K562 (cell line): ENCODE measurements at regions not wholly inside any gene's neighbourhood (a gene's known extent, or its start where the extent isn't known, plus 50 kb on each side); places are given as distances from the start of the nearest gene placed in this dataset.

Experiments
- CTCF ChIP-seq, 3 experiments: IDR thresholded peaks in 2 of 3; conservative IDR thresholded peaks in 1 of 3; 2 replicates each; pipeline ENCODE4 v1.5.1; 2011 to 2012; ENCODE audit warnings: low read length in 3 of 3, mild to moderate bottlenecking in 3 of 3, control low read depth in 2 of 3, improper control_type of control experiment in 1 of 3, inconsistent platforms in 1 of 3, low read depth in 1 of 3, mixed read lengths in 1 of 3, moderate library complexity in 1 of 3; ENCODE audit not compliant: insufficient read depth in 2 of 3
- JUND ChIP-seq, 2 experiments: IDR thresholded peaks; 2 replicates in 1 of 2; 3 replicates in 1 of 2; pipeline ENCODE4 v1.6.1; 2011; ENCODE audit warnings: borderline replicate concordance in 2 of 2, low read depth in 2 of 2, low read length in 2 of 2, improper control_type of control experiment in 1 of 2, missing biosample characterization in 1 of 2, missing genetic modification characterization in 1 of 2, missing genetic modification reagents in 1 of 2
- KDM4B ChIP-seq, 2 experiments: fragments of 450-650 bp in 1 of 2; sonication (generic) in 1 of 2; IDR thresholded peaks; 2 replicates each; pipeline ENCODE4 v1.6.1; 2016 to 2017; ENCODE audit warnings: borderline replicate concordance in 2 of 2, antibody characterized with exemption in 1 of 2, low read depth in 1 of 2, mild to moderate bottlenecking in 1 of 2
- POLR2AphosphoS5 ChIP-seq: IDR thresholded peaks from 2 replicates; pipeline ENCODE4 v1.6.1; 2011; ENCODE audit warnings: mild to moderate bottlenecking, low read depth, low read length, moderate library complexity; ENCODE audit not compliant: control insufficient read depth, insufficient read depth
- RAD21 ChIP-seq, 2 experiments: fragments of 250-450 bp in 1 of 2; fragments of 450-650 bp in 1 of 2; sonication (Bioruptor Pico) in 1 of 2; formaldehyde crosslinking in 1 of 2; IDR thresholded peaks in 1 of 2; conservative IDR thresholded peaks in 1 of 2; 2 replicates each; pipeline versions ENCODE4 v1.4.0 to v1.8.0; 2020 to 2022; ENCODE audit warnings: mild to moderate bottlenecking in 2 of 2, moderate library complexity in 1 of 2
- SREBF1 ChIP-seq: fragments of 150-350 bp; IDR thresholded peaks from 2 replicates; pipeline ENCODE4 v1.6.1; 2014; ENCODE audit warnings: antibody characterized with exemption, low read depth, low read length, borderline replicate concordance
- ZBTB12 ChIP-seq: fragments of 250-450 bp; sonication (Bioruptor Pico); IDR thresholded peaks from 2 replicates; pipeline ENCODE4 v1.4.0; 2020
- TF ChIP-seq, protein P1 (sequence below): fragments of 250-450 bp; sonication (Bioruptor Pico); IDR thresholded peaks from 2 replicates; pipeline ENCODE4 v1.6.1; 2021; ENCODE audit warnings: mild to moderate bottlenecking

- TF ChIP-seq CTCF (IDR thresholded peaks at IDR 0.05 in 2 of 3, conservative IDR thresholded peaks at IDR 0.05 in 1 of 3; ENCODE audit: insufficient read depth in 2 of 3, low read depth in 1 of 3, low read length in 3 of 3) (no peak), POLR2AphosphoS5 (no peak), ZBTB12 (CRISPR knock-in tag) (no peak), SREBF1 (no peak), RAD21 (CRISPR knock-in tag; conservative IDR thresholded peaks at IDR 0.05 in 1 of 2, IDR thresholded peaks at IDR 0.05 in 1 of 2) (no peak), JUND (IDR thresholded peaks at IDR 0.05; ENCODE audit: borderline replicate concordance, low read depth, low read length) (no peak), JUND (tag; IDR thresholded peaks at IDR 0.05; ENCODE audit: borderline replicate concordance, low read depth, low read length) (no peak), KDM4B (IDR thresholded peaks at IDR 0.05; ENCODE audit: borderline replicate concordance in 2 of 2, low read depth in 1 of 2) (no peak)
- TF ChIP-seq, protein P1, sequence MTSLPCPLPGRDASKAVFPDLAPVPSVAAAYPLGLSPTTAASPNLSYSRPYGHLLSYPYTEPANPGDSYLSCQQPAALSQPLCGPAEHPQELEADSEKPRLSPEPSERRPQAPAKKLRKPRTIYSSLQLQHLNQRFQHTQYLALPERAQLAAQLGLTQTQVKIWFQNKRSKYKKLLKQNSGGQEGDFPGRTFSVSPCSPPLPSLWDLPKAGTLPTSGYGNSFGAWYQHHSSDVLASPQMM (CRISPR knock-in tag): no peak
Observed at GRCh38 chr22:27101288-27101687, 443.9 kb downstream of the MIAT start.
